ENCODE measurements at regions not wholly inside any gene's neighbourhood (a gene's known extent, or its start where the extent isn't known, plus 50 kb on each side); places are given as distances from the start of the nearest gene placed in this dataset.

DNA sequence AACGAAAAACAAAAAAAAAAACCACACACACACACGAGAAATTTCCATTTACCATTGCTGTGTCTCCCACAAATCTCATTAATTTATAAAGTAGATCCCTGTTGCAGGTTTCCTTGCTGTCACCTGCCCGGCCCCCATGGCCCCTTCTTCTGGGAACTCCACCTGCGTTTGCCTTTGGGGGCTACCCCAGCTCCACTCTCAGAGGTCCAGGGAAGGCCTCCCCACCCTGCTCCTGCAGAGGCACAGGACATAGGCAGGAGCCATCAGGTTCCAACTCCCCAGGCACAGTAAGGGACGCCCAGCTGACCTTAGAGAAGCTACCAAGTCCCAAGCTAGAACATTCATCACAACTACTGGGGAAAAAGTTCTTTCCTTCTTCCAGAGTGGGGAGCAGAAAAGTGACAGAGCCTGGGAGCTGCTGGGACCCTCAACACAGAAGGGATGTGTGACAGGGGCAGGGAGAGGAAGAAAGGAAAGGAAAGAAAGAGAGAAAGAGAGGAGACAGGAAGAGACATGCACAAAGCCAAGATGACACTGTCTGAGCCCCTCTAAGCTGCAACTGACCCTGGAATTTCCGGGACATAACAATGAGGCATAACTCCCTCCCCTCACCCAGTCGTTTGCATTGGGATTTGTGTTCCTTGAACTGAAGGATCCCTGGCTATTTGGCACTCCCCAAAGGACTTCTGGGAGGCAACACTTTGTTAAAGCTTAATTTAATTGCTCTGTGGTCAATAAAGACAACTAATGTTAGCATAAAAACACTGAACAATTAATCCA is 175.7 kb downstream of the SHANK2 start:
- no peak for TF ChIP-seq ZNF624 (tag by site-specific recombination; IDR thresholded peaks at IDR 0.05)
- TF ChIP-seq, protein P1, sequence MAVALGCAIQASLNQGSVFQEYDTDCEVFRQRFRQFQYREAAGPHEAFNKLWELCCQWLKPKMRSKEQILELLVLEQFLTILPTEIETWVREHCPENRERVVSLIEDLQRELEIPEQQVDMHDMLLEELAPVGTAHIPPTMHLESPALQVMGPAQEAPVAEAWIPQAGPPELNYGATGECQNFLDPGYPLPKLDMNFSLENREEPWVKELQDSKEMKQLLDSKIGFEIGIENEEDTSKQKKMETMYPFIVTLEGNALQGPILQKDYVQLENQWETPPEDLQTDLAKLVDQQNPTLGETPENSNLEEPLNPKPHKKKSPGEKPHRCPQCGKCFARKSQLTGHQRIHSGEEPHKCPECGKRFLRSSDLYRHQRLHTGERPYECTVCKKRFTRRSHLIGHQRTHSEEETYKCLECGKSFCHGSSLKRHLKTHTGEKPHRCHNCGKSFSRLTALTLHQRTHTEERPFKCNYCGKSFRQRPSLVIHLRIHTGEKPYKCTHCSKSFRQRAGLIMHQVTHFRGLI (tag by site-specific recombination; IDR thresholded peaks at IDR 0.05) = no peak
- TF ChIP-seq ZNF324 (tag by site-specific recombination; IDR thresholded peaks at IDR 0.05) = no peak
- no peak for TF ChIP-seq TRIM28 (IDR thresholded peaks at IDR 0.05; ENCODE audit: borderline replicate concordance, low read length)
- no peak for TF ChIP-seq ZBTB8A (tag by site-specific recombination; IDR thresholded peaks at IDR 0.05)
- no peak for TF ChIP-seq ZNF416 (tag by site-specific recombination; IDR thresholded peaks at IDR 0.05)
- TF ChIP-seq ZNF202 (tag by site-specific recombination; IDR thresholded peaks at IDR 0.05; ENCODE audit: borderline replicate concordance) = no peak
- TF ChIP-seq ZSCAN30 (tag by site-specific recombination; IDR thresholded peaks at IDR 0.05) = no peak
- TF ChIP-seq RBAK (tag by site-specific recombination; IDR thresholded peaks at IDR 0.05) = no peak
- no peak for TF ChIP-seq ZNF768 (tag by site-specific recombination; IDR thresholded peaks at IDR 0.05)
- no peak for TF ChIP-seq ZNF221 (tag by site-specific recombination; IDR thresholded peaks at IDR 0.05; ENCODE audit: borderline replicate concordance)
- TF ChIP-seq SP7 (tag by site-specific recombination; IDR thresholded peaks at IDR 0.05) = no peak
- no peak for TF ChIP-seq ZNF530 (tag by site-specific recombination; IDR thresholded peaks at IDR 0.05; ENCODE audit: low read depth)
- no peak for TF ChIP-seq ZNF629 (tag by site-specific recombination; IDR thresholded peaks at IDR 0.05)
- TF ChIP-seq ZBTB1 (tag by site-specific recombination; IDR thresholded peaks at IDR 0.05) = no peak
- TF ChIP-seq ZNF670 (tag by site-specific recombination; IDR thresholded peaks at IDR 0.05; ENCODE audit: low read depth) = no peak
- H3K9me3 ChIP-seq (ENCODE audit: control insufficient read depth, insufficient read depth, low read depth, low read length) = no peaks in the 10 kb centered on the region
- H3K4me1 ChIP-seq (ENCODE audit: control insufficient read depth, insufficient read depth, low read length) = no peaks in the 10 kb centered on the region
- POLR2A ChIA-PET = no interaction called here
- H3K27ac ChIP-seq (ENCODE audit: extremely low read depth, low read depth, low read length) = no peak overlapping the region
- H3K36me3 ChIP-seq (ENCODE audit: control insufficient read depth in 2 of 2, insufficient read depth in 1 of 2, low read length in 2 of 2) = no peaks in the 10 kb centered on the region
- no peak overlapping the region for H3K4me3 ChIP-seq (ENCODE audit: low read depth, low read length)
- CTCF ChIA-PET = interaction anchor here (0.6 to 1.6 kb wide), 5 partner anchors 10 to 609 kb away, joined by 3 to 5 read pairs (median 3); no protein-coding TSS in a partner anchor

GRCh38 chr11:71075871-71076420 is 176.4 kb downstream of the SHANK2 start:
- no peaks in the 10 kb centered on the region for H3K4me1 ChIP-seq (ENCODE audit: control insufficient read depth, insufficient read depth, low read length)
- no peaks in the 10 kb centered on the region for H3K9me3 ChIP-seq (ENCODE audit: control insufficient read depth, insufficient read depth, low read depth, low read length)
- POLR2A ChIA-PET = no interaction called here
- H3K36me3 ChIP-seq (ENCODE audit: control insufficient read depth in 2 of 2, insufficient read depth in 1 of 2, low read length in 2 of 2) = no peaks in the 10 kb centered on the region
- H3K27ac ChIP-seq (ENCODE audit: extremely low read depth, low read depth, low read length) = no peak overlapping the region
- no peak overlapping the region for H3K4me3 ChIP-seq (ENCODE audit: low read depth, low read length)
- CTCF ChIA-PET = interaction anchor here (0.6 to 1.6 kb wide), 3 partner anchors 11 to 608 kb away, joined by 3 to 5 read pairs (median 4); no protein-coding TSS in a partner anchor
- TF ChIP-seq ZFP41 (tag by site-specific recombination; IDR thresholded peaks at IDR 0.05; ENCODE audit: borderline replicate concordance) = no peak
- TF ChIP-seq TRIM28 (IDR thresholded peaks at IDR 0.05; ENCODE audit: borderline replicate concordance, low read length) = no peak
- no peak for TF ChIP-seq ZNF768 (tag by site-specific recombination; IDR thresholded peaks at IDR 0.05)
- TF ChIP-seq GLIS1 (tag by site-specific recombination; IDR thresholded peaks at IDR 0.05) = no peak
- TF ChIP-seq ZNF776 (tag by site-specific recombination; IDR thresholded peaks at IDR 0.05; ENCODE audit: borderline replicate concordance) = no peak
- no peak for TF ChIP-seq ZNF121 (tag by site-specific recombination; IDR thresholded peaks at IDR 0.05)
- TF ChIP-seq, protein P2, sequence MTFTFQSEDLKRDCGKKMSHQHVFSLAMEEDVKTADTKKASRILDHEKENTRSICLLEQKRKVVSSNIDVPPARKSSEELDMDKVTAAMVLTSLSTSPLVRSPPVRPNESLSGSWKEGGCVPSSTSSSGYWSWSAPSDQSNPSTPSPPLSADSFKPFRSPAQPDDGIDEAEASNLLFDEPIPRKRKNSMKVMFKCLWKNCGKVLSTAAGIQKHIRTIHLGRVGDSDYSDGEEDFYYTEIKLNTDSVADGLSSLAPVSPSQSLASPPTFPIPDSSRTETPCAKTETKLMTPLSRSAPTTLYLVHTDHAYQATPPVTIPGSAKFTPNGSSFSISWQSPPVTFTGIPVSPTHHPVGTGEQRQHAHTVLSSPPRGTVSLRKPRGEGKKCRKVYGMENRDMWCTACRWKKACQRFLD (tag by site-specific recombination; IDR thresholded peaks at IDR 0.05) = no peak
- TF ChIP-seq ZNF148 (tag by site-specific recombination; IDR thresholded peaks at IDR 0.05; ENCODE audit: borderline replicate concordance) = no peak
- no peak for TF ChIP-seq MZF1 (tag by site-specific recombination; IDR thresholded peaks at IDR 0.05; ENCODE audit: borderline replicate concordance)
- TF ChIP-seq ZFP3 (tag by site-specific recombination; IDR thresholded peaks at IDR 0.05; ENCODE audit: low read depth) = no peak
- no peak for TF ChIP-seq REST (tag by site-specific recombination; IDR thresholded peaks at IDR 0.05)
- TF ChIP-seq ZNF658 (tag by site-specific recombination; IDR thresholded peaks at IDR 0.05) = no peak

Measured in HEK293 (cell line).